Retinal pigment epithelial cell (primary cell): ENCODE measurements at regions not wholly inside any gene's neighbourhood (a gene's known extent, or its start where the extent isn't known, plus 50 kb on each side); places are given as distances from the start of the nearest gene placed in this dataset.

Experiments used
- DNase-seq: peaks from one replicate; pipeline ENCODE4 v3.0.0-alpha.2; 2010; ENCODE audit warnings: low read depth
- H3K4me3 ChIP-seq: 2 replicates; pipeline ENCODE4 v1.5.1; 2011; ENCODE audit warnings: mild to moderate bottlenecking, low read length, control low read depth, moderate library complexity
- TF ChIP-seq, protein P1 (sequence below): conservative IDR thresholded peaks from 2 replicates; pipeline ENCODE4 v1.5.1; 2011; ENCODE audit warnings: low read depth, low read length, control low read depth, inconsistent platforms

GRCh38 chr6:120031837-120032236, 682.3 kb upstream of the MAN1A1 start:
- TF ChIP-seq, protein P1, sequence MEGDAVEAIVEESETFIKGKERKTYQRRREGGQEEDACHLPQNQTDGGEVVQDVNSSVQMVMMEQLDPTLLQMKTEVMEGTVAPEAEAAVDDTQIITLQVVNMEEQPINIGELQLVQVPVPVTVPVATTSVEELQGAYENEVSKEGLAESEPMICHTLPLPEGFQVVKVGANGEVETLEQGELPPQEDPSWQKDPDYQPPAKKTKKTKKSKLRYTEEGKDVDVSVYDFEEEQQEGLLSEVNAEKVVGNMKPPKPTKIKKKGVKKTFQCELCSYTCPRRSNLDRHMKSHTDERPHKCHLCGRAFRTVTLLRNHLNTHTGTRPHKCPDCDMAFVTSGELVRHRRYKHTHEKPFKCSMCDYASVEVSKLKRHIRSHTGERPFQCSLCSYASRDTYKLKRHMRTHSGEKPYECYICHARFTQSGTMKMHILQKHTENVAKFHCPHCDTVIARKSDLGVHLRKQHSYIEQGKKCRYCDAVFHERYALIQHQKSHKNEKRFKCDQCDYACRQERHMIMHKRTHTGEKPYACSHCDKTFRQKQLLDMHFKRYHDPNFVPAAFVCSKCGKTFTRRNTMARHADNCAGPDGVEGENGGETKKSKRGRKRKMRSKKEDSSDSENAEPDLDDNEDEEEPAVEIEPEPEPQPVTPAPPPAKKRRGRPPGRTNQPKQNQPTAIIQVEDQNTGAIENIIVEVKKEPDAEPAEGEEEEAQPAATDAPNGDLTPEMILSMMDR: no peak
- H3K4me3 ChIP-seq: no peak overlapping the region
- no peak for DNase-seq

DNA sequence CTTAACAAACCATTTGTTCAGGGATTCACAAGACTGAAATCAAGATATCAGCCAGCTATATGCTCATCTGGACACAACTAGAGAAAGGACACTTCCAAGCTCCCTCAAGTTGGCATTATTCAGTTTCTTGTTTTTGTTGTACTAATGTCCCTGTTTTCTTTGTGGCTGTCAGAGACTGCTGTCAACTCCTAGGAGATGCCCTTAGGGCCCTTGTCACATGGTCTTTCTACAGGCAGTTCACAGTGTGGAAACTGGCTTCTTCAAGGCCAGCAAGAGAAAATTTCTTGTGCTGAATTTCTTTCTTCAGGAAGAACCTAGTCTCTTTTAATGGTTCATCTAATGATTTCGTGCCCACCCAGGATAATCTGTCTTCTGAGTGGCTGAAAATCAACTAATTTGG, 677.2 kb upstream of the MAN1A1 start:
- DNase-seq: no peak
- TF ChIP-seq, protein P1: no peak
- no peak overlapping the region for H3K4me3 ChIP-seq

DNA sequence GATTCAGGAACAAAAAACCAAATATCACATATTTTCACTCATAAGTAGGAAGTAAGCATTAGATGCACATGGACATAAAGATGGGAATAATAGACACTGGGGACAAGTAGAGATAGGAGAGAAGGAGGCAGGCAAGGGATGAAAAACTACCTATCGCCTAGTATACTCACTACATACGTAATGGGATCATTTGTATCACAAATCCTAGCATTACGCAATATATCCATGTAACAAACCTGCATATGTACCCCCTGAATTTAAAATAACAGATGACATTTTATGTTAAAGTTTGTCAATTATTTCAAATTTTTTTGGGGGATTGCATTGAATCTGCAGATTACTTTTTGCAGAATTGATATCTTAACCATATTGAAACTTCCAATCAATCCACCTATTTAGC, 660.5 kb upstream of the MAN1A1 start:
- no peak overlapping the region for H3K4me3 ChIP-seq
- DNase-seq: no peak
- TF ChIP-seq, protein P1: no peak

GRCh38 chr6:120005292-120005976, 655.9 kb upstream of the MAN1A1 start:
- no peak for DNase-seq
- no peak overlapping the region for H3K4me3 ChIP-seq
- TF ChIP-seq, protein P1: no peak

- no peak overlapping the region for H3K4me3 ChIP-seq
- TF ChIP-seq, protein P1: no peak
- DNase-seq: no peak
Observed at GRCh38 chr6:119986934-119987549, 637.5 kb upstream of the MAN1A1 start.

GRCh38 chr6:119985952-119986736, 636.6 kb upstream of the MAN1A1 start:
- TF ChIP-seq, protein P1: no peak
- DNase-seq: no peak

GRCh38 chr6:119980802-119981201, 631.2 kb upstream of the MAN1A1 start:
- TF ChIP-seq, protein P1: no peak
- no peak for DNase-seq
- H3K4me3 ChIP-seq: no peak overlapping the region

More at GRCh38 chr6:119985952-119986736, 636.6 kb upstream of the MAN1A1 start:
- no peak overlapping the region for H3K4me3 ChIP-seq
